ENCODE measurements at regions not wholly inside any gene's neighbourhood (a gene's known extent, or its start where the extent isn't known, plus 50 kb on each side); places are given as distances from the start of the nearest gene placed in this dataset.

DNA sequence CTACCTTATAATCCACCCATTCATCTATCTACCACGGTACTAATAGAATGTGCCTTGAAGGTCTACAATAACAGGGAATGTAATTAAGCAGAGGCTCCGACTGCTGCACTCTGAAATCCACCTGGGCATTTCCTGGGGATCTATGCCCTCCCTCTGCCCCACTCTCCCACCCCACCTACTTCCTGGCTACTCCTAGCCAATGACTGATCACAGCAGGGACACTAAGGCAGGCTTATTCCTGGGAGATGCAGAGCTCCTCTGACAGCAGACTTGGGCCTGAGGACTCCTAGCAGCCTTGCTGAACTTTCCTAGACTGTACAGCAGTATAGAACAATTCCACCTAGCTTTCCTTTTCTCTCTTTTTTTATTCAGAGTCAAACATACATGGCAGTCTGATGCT is 91.1 kb upstream of the DHRS4 start:
- TF ChIP-seq, protein P1, sequence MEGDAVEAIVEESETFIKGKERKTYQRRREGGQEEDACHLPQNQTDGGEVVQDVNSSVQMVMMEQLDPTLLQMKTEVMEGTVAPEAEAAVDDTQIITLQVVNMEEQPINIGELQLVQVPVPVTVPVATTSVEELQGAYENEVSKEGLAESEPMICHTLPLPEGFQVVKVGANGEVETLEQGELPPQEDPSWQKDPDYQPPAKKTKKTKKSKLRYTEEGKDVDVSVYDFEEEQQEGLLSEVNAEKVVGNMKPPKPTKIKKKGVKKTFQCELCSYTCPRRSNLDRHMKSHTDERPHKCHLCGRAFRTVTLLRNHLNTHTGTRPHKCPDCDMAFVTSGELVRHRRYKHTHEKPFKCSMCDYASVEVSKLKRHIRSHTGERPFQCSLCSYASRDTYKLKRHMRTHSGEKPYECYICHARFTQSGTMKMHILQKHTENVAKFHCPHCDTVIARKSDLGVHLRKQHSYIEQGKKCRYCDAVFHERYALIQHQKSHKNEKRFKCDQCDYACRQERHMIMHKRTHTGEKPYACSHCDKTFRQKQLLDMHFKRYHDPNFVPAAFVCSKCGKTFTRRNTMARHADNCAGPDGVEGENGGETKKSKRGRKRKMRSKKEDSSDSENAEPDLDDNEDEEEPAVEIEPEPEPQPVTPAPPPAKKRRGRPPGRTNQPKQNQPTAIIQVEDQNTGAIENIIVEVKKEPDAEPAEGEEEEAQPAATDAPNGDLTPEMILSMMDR (IDR thresholded peaks at IDR 0.05; ENCODE audit: low read depth, low read length), result no peak
- no peak for TF ChIP-seq POLR2A (IDR thresholded peaks at IDR 0.05; ENCODE audit: extremely low read depth, insufficient read length)

All from NB4 (cell line).